HT1080 (cell line): ENCODE measurements at regions not wholly inside any gene's neighbourhood (a gene's known extent, or its start where the extent isn't known, plus 50 kb on each side); places are given as distances from the start of the nearest gene placed in this dataset.
A peak's percentile ranks its signal among the peaks of the same experiment; 100 is the strongest.

Experiments used
- DNase-seq: peaks from one replicate; pipeline ENCODE4 v3.0.0-alpha.2; 2015; ENCODE audit warnings: low read depth

DNA sequence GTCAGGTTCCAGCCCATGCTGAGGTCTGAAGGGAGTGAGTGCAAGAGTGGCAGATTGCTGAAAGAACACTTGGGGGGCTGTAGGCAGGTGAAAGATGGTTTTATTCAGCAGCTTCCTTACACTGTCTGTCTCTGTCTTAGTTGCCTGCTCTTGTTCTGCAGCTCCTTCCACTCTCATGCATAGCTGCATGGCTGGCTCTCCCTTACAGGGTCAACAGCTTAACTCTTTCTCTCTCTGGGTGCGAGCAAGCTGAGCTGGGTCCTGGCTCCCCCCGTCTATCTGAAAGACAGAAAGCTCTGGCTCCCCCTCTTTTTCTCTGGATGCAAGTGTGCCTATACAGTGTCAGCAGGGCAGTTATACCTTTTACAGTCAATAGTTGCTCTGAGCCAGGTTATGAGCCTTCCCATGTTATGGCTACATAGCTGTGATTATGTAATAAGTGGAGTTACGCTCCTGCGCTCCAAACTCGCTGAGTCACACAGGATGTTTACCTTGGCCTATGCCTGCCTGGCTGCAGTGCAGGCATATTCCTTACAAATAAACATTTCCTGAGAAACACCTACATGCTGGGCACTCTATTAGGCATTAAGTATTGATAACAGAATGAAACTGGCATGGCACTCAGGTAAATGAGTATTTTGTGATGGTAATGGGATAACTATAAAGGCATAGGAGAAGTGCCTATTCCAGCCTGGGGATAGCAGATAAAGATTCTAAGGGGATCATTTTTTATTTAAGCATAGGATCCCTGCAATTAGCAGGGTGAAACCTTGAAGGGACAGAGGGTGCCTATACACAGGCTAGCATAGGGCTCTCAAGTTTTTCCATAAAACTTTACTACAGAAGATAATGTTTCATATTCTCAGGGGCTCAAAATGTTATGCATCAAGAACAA, 826.9 kb upstream of the PCDH9 start:
- peak; percentile 83 for DNase-seq

GRCh38 chr13:68051910-68052309, 821.8 kb upstream of the PCDH9 start:
- no peak for DNase-seq

- no peak for DNase-seq
Observed at GRCh38 chr13:68050761-68051160, 820.6 kb upstream of the PCDH9 start.

DNA sequence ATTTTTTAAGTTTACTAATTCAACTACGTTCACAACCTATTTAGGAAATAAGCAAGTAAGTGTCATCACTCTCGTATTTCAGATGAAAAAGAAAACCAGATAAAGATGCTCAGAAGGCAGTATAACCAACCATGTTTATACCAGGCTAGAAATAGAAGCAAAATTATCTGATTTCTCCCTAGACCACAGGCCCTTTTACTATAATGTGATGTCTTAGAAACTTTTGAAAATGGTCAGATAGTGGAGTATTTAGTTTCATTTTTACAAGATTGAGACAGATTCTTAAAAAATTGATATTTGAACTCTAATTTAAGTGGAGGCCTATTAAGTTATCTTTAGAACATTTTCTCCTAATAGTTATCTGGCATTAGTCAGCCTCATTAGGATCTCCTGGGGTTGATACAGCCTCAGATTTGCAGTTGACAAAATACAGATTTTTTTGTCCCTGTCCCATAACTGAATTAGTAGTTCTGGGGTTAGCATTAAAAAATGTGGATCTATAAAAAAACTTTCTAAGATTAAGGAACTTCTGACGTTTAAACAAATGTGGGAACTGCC, 818.7 kb upstream of the PCDH9 start:
- no peak for DNase-seq

DNA sequence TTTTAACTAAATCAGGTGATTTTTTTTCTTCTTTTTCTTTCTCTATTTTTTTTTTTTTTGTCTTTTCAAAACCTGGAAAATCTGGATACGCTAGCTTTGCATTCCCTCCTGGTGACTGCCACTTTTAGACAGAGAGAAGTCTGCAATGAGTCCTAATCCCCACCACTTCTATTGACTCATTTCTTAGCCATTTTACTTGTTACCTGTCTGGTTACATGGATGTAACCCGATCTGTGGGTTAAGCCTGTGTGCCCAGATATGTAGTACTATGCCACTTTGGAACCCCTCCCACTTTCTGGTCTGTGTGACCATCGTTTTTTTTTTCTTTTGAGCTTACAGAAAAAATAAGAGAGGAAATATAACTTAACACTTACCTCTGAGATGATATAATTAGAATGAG, 817.8 kb upstream of the PCDH9 start:
- peak; percentile 22 for DNase-seq

- no peak for DNase-seq
Observed at GRCh38 chr13:68046903-68047302, 816.8 kb upstream of the PCDH9 start.

DNA sequence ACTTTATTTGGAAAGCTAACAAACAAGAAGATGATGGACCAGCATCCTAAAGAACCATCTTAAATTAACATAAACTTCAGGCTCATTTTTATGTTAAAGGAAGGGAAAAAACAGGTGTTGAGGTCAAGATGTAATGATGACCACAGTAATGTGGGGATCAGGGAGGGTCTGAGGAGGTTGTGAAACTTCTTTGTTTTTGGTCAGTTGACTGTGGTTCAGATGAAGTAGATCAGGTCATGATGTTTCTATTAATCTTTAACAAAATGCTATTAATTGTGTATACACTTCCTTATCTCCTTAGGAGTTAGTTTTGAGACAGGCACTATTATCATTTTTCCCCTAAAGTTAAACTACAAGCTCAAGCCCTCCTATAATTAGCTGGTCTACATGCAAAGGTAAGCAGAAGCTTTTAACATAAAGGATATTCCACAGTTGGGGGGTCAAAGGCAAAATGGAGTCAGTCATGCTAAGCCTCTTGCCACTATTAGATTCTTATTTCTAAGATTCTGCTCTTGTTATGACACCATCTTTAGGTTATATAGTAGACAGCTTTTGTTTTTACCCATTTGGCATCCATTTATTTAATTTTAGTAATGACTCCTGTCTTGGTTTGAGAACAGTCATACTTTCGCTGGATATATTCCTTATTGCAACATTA, 800.1 kb upstream of the PCDH9 start:
- DNase-seq = no peak

- no peak for DNase-seq
Observed at GRCh38 chr13:68028701-68029100, 798.6 kb upstream of the PCDH9 start.

- no peak for DNase-seq
Observed at GRCh38 chr13:68027306-68027705, 797.2 kb upstream of the PCDH9 start.

GRCh38 chr13:68026077-68026476, 795.9 kb upstream of the PCDH9 start:
- no peak for DNase-seq

GRCh38 chr13:68025604-68026003, 795.5 kb upstream of the PCDH9 start:
- DNase-seq = no peak

GRCh38 chr13:68023838-68024581, 793.9 kb upstream of the PCDH9 start:
- no peak for DNase-seq

- no peak for DNase-seq
Observed at GRCh38 chr13:68019901-68020300, 789.8 kb upstream of the PCDH9 start.

GRCh38 chr13:68009546-68009945, 779.4 kb upstream of the PCDH9 start:
- no peak for DNase-seq

- no peak for DNase-seq
Observed at GRCh38 chr13:68007576-68007975, 777.4 kb upstream of the PCDH9 start.

DNA sequence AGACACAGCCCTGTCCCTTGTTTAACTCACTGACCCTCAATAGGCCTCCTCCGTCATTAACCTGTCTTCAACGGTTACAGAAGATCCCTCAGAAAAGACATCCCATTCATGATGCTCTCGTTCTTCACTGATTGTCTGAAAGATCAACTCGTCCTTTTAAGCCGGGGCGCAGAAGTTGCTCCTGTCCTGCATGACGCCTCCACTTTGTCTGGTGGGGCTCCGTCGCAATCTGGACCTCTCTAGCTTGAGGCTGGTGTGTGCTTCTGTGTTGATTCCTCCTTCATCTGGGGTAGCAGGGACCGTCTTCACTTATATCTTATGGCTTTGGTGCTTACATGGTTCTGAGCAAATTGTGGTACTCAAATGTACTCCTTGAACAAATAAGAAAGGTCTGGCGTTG, 766.0 kb upstream of the PCDH9 start:
- no peak for DNase-seq

DNA sequence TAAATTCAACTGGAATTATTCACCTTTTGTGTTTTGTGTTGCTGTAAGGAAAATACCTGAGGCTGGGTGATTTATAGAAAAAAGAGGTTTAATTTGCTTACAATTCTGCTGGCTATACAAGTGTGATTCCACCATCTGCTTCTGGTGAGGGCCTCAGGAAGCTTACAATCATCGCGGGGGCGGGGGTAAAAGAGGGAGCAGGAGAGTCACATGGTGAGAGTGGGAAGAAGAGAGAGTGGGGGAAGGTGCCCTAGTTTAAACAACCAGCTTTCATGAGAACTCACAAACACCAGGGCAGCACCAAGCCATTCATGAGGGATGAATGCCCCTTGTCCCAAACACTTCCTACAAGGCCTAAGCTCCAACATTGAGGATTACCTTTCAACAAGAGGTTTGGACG, 760.7 kb upstream of the PCDH9 start:
- no peak for DNase-seq

GRCh38 chr13:67986234-67986633, 756.1 kb upstream of the PCDH9 start:
- DNase-seq = no peak

DNA sequence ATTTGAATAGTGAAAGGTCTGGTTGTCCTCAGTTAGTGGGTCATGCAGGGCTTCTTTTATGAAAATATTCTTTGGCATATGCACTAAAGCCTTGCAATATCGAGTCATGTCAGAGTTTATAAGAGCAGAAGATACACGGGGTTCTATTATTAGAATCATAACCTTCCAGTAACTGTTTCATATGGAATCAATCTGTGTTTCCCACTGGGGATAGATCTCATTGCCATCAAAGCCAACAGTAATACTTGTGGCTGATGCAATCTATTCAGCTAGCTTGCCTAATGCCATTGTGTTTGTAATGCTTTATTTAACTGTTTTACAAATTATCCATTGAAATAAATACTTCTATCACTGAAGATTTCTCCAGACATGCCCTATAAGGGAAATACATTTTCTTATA, 746.9 kb upstream of the PCDH9 start:
- DNase-seq = no peak

DNA sequence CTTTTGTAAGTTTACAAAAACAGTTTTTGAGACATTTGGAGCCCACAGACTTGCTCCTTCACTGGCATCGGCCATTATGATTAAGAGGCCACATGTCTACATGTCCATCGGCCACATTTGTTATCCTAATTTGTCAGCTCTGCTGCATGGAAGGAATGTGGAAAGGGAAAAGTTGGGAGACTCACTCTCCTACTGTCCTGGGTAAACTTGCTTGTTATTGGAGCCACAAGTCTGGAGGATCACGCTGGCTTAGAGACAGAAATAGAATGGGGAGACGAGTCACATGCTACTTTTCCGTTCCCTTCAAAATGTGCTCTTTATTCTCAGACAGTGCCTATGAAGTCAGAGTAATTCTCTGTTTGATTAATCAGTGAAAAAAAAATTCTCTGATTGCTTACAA, 741.2 kb upstream of the PCDH9 start:
- peak; percentile 5 for DNase-seq

GRCh38 chr13:67967031-67967430, 736.9 kb upstream of the PCDH9 start:
- DNase-seq = no peak

DNA sequence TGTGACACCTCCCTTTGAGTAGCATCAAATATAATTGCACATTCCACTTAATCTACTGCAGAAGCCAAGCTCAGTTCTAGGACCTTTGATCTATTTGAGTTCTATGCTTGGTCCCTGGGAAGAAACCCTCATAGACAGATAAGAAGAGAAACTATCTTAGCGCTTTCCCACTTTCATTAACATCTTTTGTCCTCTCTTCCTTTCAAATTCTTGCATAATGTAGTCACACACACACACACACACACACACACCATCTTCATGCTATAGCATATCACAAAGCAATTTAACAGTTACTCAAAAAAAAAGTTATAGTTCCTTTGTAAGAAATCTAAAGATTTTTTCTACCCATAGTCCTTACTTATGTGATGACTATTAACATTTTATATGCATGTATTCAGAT, 735.9 kb upstream of the PCDH9 start:
- no peak for DNase-seq
